D721Med (cell line): ENCODE measurements at regions not wholly inside any gene's neighbourhood (a gene's known extent, or its start where the extent isn't known, plus 50 kb on each side); places are given as distances from the start of the nearest gene placed in this dataset.

Experiments used
- DNase-seq: peaks from one replicate; pipeline ENCODE4 v3.0.0; 2011; ENCODE audit warnings: low spot score; ENCODE audit not compliant: insufficient read length
- FAIRE-seq: peaks from 2 replicates; lab custom pipeline; 2011; peaks lifted over from hg19 to GRCh38; lab: Jason Lieb, UNC
- TF ChIP-seq, protein P1 (sequence below): IDR thresholded peaks from 2 replicates; pipeline ENCODE4 v1.5.1; 2012; ENCODE audit warnings: mild to moderate bottlenecking, control low read depth; ENCODE audit not compliant: insufficient read depth; ENCODE audit errors: missing control alignments

DNA sequence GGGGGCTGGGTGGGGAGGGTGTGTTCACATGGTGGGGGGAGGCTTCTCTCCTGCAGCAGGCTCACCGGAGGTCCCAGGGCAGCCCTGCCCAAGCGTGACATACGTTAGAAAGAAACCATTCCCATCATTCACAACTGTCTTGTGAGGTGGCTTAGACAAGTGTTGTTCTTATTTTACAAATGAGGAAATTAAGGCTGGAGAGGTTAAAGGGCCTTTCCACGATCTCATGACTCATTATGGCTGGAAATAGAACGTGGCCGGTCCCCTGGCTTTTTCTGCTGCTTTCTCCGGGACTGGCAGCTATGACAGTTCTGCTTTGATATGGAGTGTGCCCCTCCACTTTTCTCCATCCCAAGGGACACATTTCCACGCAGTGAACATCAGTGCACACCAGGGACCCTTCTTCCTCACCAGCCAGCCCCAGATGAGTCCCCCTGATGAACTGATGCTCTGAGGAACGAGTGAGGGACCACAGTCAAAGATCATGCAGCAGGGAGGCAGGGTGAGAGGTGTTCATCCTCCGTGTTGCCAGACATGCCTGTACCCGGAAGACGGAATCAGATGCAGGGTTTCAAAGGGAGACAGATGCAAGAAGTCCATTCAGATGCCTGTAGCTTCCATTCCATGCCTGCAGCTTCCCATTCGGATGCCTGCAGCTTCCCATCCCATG, 64.0 kb upstream of the ACSL1 start:
- DNase-seq (no peak), FAIRE-seq (no peak)
- TF ChIP-seq, protein P1, sequence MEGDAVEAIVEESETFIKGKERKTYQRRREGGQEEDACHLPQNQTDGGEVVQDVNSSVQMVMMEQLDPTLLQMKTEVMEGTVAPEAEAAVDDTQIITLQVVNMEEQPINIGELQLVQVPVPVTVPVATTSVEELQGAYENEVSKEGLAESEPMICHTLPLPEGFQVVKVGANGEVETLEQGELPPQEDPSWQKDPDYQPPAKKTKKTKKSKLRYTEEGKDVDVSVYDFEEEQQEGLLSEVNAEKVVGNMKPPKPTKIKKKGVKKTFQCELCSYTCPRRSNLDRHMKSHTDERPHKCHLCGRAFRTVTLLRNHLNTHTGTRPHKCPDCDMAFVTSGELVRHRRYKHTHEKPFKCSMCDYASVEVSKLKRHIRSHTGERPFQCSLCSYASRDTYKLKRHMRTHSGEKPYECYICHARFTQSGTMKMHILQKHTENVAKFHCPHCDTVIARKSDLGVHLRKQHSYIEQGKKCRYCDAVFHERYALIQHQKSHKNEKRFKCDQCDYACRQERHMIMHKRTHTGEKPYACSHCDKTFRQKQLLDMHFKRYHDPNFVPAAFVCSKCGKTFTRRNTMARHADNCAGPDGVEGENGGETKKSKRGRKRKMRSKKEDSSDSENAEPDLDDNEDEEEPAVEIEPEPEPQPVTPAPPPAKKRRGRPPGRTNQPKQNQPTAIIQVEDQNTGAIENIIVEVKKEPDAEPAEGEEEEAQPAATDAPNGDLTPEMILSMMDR = no peak

DNA sequence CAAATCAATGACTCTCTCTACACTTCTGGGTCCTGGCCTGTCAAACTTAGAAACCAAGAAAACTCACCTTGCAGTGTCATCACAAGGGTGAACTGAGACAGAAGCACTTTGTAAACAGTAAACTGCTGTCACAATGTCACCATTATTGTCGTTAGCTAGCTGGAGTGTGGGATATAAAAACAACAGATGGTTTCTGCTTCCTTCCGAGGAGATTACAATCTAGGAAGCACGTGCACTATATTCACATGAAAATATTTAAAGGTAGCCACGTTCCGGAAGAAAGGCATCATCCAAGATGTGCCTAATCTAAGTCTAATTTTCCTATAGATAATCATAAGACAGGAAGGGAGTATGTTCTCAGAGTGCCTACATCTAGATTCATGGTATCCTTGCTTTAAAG, 64.7 kb upstream of the ACSL1 start:
- no peak for DNase-seq
- TF ChIP-seq, protein P1 = no peak
- no peak for FAIRE-seq

DNA sequence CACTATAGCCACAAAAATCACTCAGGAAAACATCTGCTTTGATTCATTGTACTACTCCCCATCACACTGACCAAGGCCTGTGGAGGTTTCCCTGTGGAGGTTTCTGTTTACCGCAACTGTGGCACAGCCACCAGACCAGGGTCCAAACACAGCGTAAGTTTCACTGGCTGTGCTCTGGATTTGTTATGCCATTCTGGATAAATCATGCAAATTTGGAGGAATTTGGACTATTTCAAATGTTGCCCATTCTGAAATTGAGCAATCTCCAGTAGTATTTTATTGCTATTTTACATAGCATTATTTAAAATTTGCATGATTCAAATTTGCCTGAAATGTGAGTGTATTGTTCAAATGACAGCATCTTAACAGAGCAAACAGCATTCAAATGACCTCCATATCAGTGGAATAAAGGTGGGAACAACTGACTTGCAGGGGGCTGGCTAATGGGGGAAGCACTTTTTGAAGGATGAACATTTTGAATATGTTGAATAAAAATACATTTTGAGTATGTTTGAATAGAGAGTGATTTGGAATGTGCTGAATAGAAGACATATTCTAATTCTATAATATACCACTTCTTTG, 66.1 kb upstream of the ACSL1 start:
- FAIRE-seq = no peak
- TF ChIP-seq, protein P1 = no peak
- no peak for DNase-seq

DNA sequence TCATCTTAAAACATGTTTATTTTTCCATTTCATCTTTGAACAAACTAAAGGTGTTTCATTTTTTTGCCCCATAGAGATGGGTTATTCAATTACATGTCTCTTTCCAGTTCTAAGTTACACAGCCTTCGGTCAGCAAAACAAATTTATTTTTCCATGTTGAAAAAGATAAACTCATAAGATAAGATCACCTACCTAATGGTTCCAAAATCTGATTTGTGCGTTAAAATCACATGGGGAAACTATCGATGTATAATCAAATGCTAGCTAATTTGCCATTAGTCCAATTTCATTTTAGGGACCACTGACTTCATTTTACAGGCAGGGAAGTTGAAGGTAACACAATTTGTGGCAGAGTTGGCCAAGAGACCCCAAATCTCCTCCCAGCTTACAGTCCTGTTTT, 67.2 kb upstream of the ACSL1 start:
- TF ChIP-seq, protein P1 = no peak
- DNase-seq (no peak), FAIRE-seq (no peak)

DNA sequence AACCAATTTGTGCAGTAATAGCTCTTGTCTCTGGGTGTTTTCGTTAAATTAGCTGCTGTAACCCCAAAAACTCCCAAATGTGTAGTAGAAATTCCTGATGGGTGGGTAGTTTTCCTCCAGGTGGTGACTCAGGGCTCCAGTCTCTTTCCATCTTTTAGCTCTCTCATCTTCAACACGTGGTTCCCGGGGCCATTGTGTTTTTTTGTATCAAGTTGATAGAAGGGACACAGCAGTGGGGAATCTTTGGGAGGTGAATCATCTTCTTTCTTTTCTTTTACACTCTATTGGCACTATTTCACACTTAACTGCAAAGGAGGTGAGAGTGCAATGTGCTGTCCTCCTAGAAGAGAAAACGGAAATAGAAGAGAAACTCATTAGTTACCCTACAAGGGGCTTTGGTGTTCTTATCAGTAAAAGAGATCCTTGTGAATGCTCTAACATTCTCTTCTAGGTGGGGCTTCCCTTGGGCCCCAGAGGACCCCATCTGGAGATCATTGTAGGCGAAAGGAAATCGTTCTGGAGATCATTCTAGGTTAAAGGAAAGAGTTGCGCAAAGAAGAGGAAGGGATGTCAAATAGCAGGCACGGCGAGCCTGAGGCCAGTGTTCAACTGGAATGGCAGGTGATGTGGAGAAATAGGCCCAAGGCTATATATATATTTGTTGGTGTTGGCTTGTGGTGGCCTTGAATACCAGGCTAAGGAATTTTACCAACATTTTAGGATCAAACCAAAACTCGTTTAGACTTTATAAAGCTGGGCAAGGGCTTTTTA, 68.2 kb upstream of the ACSL1 start:
- TF ChIP-seq, protein P1 = no peak
- no peak for FAIRE-seq
- DNase-seq = no peak

DNA sequence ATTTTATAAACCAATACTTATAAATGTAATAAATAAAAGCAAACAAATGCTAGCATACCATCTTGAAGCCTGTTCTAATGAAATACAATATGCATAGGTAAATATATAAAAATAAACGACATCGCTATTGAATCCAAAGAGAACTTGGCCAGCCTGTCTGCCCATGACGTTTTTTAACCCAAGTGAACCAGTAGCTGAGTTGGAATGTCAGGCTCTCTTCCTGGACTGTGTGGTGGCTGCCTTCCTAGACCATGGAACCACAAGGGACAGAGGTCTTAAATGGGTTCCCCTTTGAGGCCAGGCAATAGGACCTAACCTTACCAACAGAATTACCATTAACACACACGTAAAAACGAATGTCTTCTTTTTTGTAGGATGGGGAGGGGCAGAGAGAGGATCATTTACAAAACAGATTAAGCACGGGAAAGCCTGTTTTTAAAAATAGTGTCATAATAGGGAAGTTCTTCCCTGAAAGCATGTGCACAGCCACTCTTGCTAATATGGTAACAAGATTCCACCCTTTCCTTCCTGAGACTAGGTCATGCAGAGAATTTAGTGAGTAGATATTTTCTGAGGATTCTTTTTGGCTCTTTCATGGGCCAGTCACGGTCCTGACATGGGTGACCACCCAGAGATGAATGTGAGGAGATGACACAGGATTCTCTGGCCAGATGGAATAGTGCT, 69.4 kb upstream of the ACSL1 start:
- TF ChIP-seq, protein P1 = no peak
- DNase-seq (no peak), FAIRE-seq (no peak)
